Motor neuron (in vitro differentiated cells): ENCODE measurements at regions not wholly inside any gene's neighbourhood (a gene's known extent, or its start where the extent isn't known, plus 50 kb on each side); places are given as distances from the start of the nearest gene placed in this dataset.
"Not testable (repeated sequence)": the region's sequence is repeated elsewhere in the genome, so short reads cannot be mapped to it uniquely, and the experiment has no call there.

Experiments used
- ATAC-seq, 8 experiments: fragments of 200-7000 bp; cut with Tn5 transposase; replicated peaks in 6 of 8; 2 replicates each; pipeline ENCODE4 v1.8.0; 2021; ENCODE audit warnings: mild to moderate bottlenecking in 8 of 8, moderate library complexity in 8 of 8
- H3K27ac ChIP-seq, 2 donors: fragments of 250-450 bp; sonication (Bioruptor Pico); 2 replicates each; pipeline ENCODE4 v1.9.0; 2021; ENCODE audit warnings: antibody characterized with exemption in 2 of 2, mild to moderate bottlenecking in 2 of 2, moderate library complexity in 1 of 2
- H3K4me1 ChIP-seq, 2 donors: fragments of 250-450 bp; sonication (Bioruptor Pico); replicated peaks in 1 of 2; 2 replicates each; pipeline ENCODE4 v1.6.1; 2021; ENCODE audit warnings: antibody characterized with exemption in 2 of 2, mild to moderate bottlenecking in 2 of 2, moderate library complexity in 1 of 2
- H3K4me3 ChIP-seq, 5 donors: fragments of 250-450 bp; sonication (Bioruptor Pico); 2 replicates each; pipeline ENCODE4 v1.9.0; 2021; ENCODE audit warnings: antibody characterized with exemption in 5 of 5, mild to moderate bottlenecking in 5 of 5, moderate library complexity in 4 of 5
- WGBS, 10 experiments: fragments of 450-650 bp; shearing (Covaris generic); methylation state at CpG; one replicate each; pipeline ENCODE4 v1.0.0; 2022; 5-methylcytosine and 5-hydroxymethylcytosine counted together
- in situ Hi-C, 9 experiments: fragments of 400-800 bp; cut with MboI; loops; one replicate each; pipeline ENCODE4 v1.15.0; 2021; ENCODE audit warnings: low sequenced_read_pairs in 9 of 9, low pct_unique_long_range_greater_than_20kb in 2 of 9; ENCODE audit not compliant: unreplicated experiment in 9 of 9

GRCh38 chr15:25596644-25597562, 158.1 kb upstream of the UBE3A start:
- in situ Hi-C loops, result no loop called here
- no peaks in the 10 kb centered on the region for H3K4me1 ChIP-seq
- ATAC-seq, result peak in 3 of 8 experiments; percentile 69 to 86 (median 83)
- H3K4me3 ChIP-seq, result no peak overlapping the region
- 20 to 93% (median 66%) methylated on average over 1 to 22 of the region's 44 CpGs; no CpG with 5 or more reads in 1 of the 10 experiments for WGBS, 10 experiments
- no peak overlapping the region for H3K27ac ChIP-seq

GRCh38 chr15:25587616-25588340, 149.0 kb upstream of the UBE3A start:
- 38 to 93% (median 76%) methylated on average over 3 to 7 of the region's 7 CpGs for WGBS, 10 experiments
- in situ Hi-C loops, result no loop called here
- Histone ChIP-seq H3K4me1 (no peaks in the 10 kb centered on the region), H3K4me3 (no peak overlapping the region), H3K27ac (no peak overlapping the region)
- ATAC-seq, result no peak

GRCh38 chr15:25582886-25583285, 144.1 kb upstream of the UBE3A start:
- in situ Hi-C loops, result no loop called here
- WGBS, 10 experiments, result 19 to 95% (median 62%) methylated on average over 1 to 4 of the region's 4 CpGs
- ATAC-seq, result no peak
- Histone ChIP-seq H3K4me3 (no peak overlapping the region), H3K4me1 (no peaks in the 10 kb centered on the region), H3K27ac (no peak overlapping the region)

- in situ Hi-C loops, result no loop called here
- H3K4me1 ChIP-seq, result no peaks in the 10 kb centered on the region
- ATAC-seq, result no peak
- WGBS, 10 experiments, result 88 to 100% (median 94%) methylated on average over 1 to 2 of the region's 2 CpGs; no CpG with 5 or more reads in 3 of the 10 experiments
- H3K4me3 ChIP-seq, result no peak overlapping the region
- no peak overlapping the region for H3K27ac ChIP-seq
Measured at GRCh38 chr15:25579127-25579526, 140.3 kb upstream of the UBE3A start.

- no peak overlapping the region for H3K4me3 ChIP-seq
- no peak overlapping the region for H3K27ac ChIP-seq
- no peak for ATAC-seq
- in situ Hi-C loops, result no loop called here
- WGBS, 10 experiments, result 0 to 100% (median 60%) methylated on average over 1 to 4 of the region's 4 CpGs; no CpG with 5 or more reads in 3 of the 10 experiments
- H3K4me1 ChIP-seq, result peaks cover 3 to 4% of the 10 kb centered on the region in 2 donors
Measured at GRCh38 chr15:25572191-25572590, 133.4 kb upstream of the UBE3A start.

- Histone ChIP-seq H3K4me1 (peaks cover 3 to 4% of the 10 kb centered on the region in 2 donors), H3K27ac (no peak overlapping the region), H3K4me3 (no peak overlapping the region)
- in situ Hi-C loops, result no loop called here
- ATAC-seq, result no peak
- 3 to 100% (median 62%) methylated on average over 1 to 7 of the region's 7 CpGs; no CpG with 5 or more reads in 2 of the 10 experiments for WGBS, 10 experiments
Measured at GRCh38 chr15:25568751-25569150, 129.9 kb upstream of the UBE3A start.

- H3K27ac ChIP-seq, H3K4me1 ChIP-seq, H3K4me3 ChIP-seq, in situ Hi-C loops, ATAC-seq: not testable (repeated sequence)
- whole genome bisulfite sequencing, 10 experiments, result 50 to 100% (median 85%) methylated on average over 1 to 4 of the region's 6 CpGs; no CpG with 5 or more reads in 6 of the 10 experiments
Measured at GRCh38 chr15:25566545-25566944, 127.7 kb upstream of the UBE3A start.

GRCh38 chr15:25565470-25566264, 126.8 kb upstream of the UBE3A start:
- ATAC-seq, result no peak
- in situ Hi-C loops, result no loop called here
- Histone ChIP-seq H3K4me1 (peaks cover 3 to 4% of the 10 kb centered on the region in 2 donors), H3K27ac (no peak overlapping the region), H3K4me3 (no peak overlapping the region)
- WGBS, 10 experiments, result 9 to 100% (median 82%) methylated on average over 1 to 8 of the region's 14 CpGs; no CpG with 5 or more reads in 1 of the 10 experiments

GRCh38 chr15:25563596-25563995, 124.8 kb upstream of the UBE3A start:
- ATAC-seq, result no peak
- in situ Hi-C loops, result no loop called here
- no peak overlapping the region for H3K4me3 ChIP-seq
- H3K4me1 ChIP-seq, result peaks cover 3 to 4% of the 10 kb centered on the region in 2 donors
- 0 to 89% (median 71%) methylated on average over 1 to 4 of the region's 4 CpGs; no CpG with 5 or more reads in 2 of the 10 experiments for WGBS, 10 experiments
- no peak overlapping the region for H3K27ac ChIP-seq

- Histone ChIP-seq H3K4me1 (no peaks in the 10 kb centered on the region), H3K27ac (no peak overlapping the region), H3K4me3 (no peak overlapping the region)
- WGBS, 10 experiments, result 0 to 90% (median 40%) methylated on average over 1 to 3 of the region's 5 CpGs; no CpG with 5 or more reads in 3 of the 10 experiments
- ATAC-seq, result no peak
- in situ Hi-C loops, result no loop called here
Measured at GRCh38 chr15:25557926-25558325, 119.1 kb upstream of the UBE3A start.

GRCh38 chr15:25556136-25556535, 117.3 kb upstream of the UBE3A start:
- ATAC-seq, result no peak
- no peak overlapping the region for H3K4me3 ChIP-seq
- no peaks in the 10 kb centered on the region for H3K4me1 ChIP-seq
- in situ Hi-C loops, result no loop called here
- H3K27ac ChIP-seq, result no peak overlapping the region

GRCh38 chr15:25554640-25555039, 115.8 kb upstream of the UBE3A start:
- in situ Hi-C loops, result no loop called here
- WGBS, 10 experiments, result 11 to 93% (median 80%) methylated on average over 1 to 10 of the region's 10 CpGs
- H3K4me1 ChIP-seq, result no peaks in the 10 kb centered on the region
- no peak for ATAC-seq
- H3K4me3 ChIP-seq, result no peak overlapping the region
- no peak overlapping the region for H3K27ac ChIP-seq

GRCh38 chr15:25548600-25548999, 109.8 kb upstream of the UBE3A start:
- 0 to 100% (median 100%) methylated on average over 1 to 2 of the region's 3 CpGs; no CpG with 5 or more reads in 7 of the 10 experiments for WGBS, 10 experiments
- ATAC-seq, result no peak
- Histone ChIP-seq H3K4me1 (no peaks in the 10 kb centered on the region), H3K27ac (no peak overlapping the region), H3K4me3 (no peak overlapping the region)
- in situ Hi-C loops, result loop anchor here in 1 of 9 experiments (25.0 kb wide), 1 partner anchor 139 kb away; no protein-coding TSS in a partner anchor
